HCT116 (cell line): ENCODE measurements at regions not wholly inside any gene's neighbourhood (a gene's known extent, or its start where the extent isn't known, plus 50 kb on each side); places are given as distances from the start of the nearest gene placed in this dataset.

Source experiments
- ATAC-seq: fragments of 200-7000 bp; cut with Tn5 transposase; 2 replicates; pipeline ENCODE4 v1.9.1; 2020; ENCODE audit warnings: mild to moderate bottlenecking, moderate library complexity
- BruUV-seq: library from RNA; stranded (reverse); fragments of 400-500 nt; replicated peaks from 2 replicates; lab custom pipeline; 2021; lab: Mats Ljungman, UMichigan
- CTCF ChIA-PET: fragments of 300-600 bp; sonication (Branson Sonifier 250); formaldehyde crosslinking; loops from one replicate; lab custom pipeline; 2021; ENCODE audit warnings: antibody characterized with exemption; lab: Charles Lee
- POLR2A ChIA-PET: fragments of 300-600, 350-600 bp; sonication (Branson Sonifier 250); formaldehyde crosslinking; loops from one replicate; lab custom pipeline; 2021; ENCODE audit warnings: antibody characterized with exemption; lab: Charles Lee
- RAD21 ChIA-PET, 2 experiments: fragments of 300-600 bp; sonication (Branson Sonifier 250); formaldehyde crosslinking; loops; one replicate each; lab custom pipeline; 2023; ENCODE audit warnings: low total read pairs in 2 of 2; ENCODE audit not compliant: uncharacterized antibody in 2 of 2, unreplicated experiment in 2 of 2, low non-redundant PET in 1 of 2; lab: Charles Lee
- DNase-seq: peaks from one replicate; pipeline ENCODE4 v3.0.0-alpha.2; 2010; ENCODE audit warnings: low read depth, low spot score
- H2AFZ ChIP-seq: fragments of 200-600 bp; shearing (Covaris generic), sonication (generic); 2 replicates; pipeline ENCODE4 v1.6.1; 2017; ENCODE audit warnings: low read depth, mixed run types, mixed read lengths, antibody characterized with exemption, low read length; ENCODE audit not compliant: poor library complexity, severe bottlenecking
- H3K27ac ChIP-seq: 2 replicates; pipeline ENCODE4 v1.5.1; 2012; ENCODE audit warnings: low read depth, low read length
- H3K27me3 ChIP-seq: fragments of 200-600 bp; sonication (generic); 2 replicates; pipeline ENCODE4 v1.6.1; 2016; ENCODE audit warnings: mixed run types, low read length, mixed read lengths; ENCODE audit not compliant: insufficient read depth
- H3K36me3 ChIP-seq, 2 experiments: fragments of 200-500 bp in 1 of 2; fragments of 200-600 bp in 1 of 2; sonication (Bioruptor generic) in 1 of 2; sonication (generic) in 1 of 2; 2 replicates each; pipeline versions ENCODE4 v1.5.1 to v1.6.1; 2014 to 2016; ENCODE audit warnings: low read length in 2 of 2, inconsistent platforms in 1 of 2, mixed read lengths in 1 of 2, mixed run types in 1 of 2; ENCODE audit not compliant: insufficient read depth in 2 of 2, control insufficient read depth in 1 of 2
- H3K4me1 ChIP-seq, 2 experiments: fragments of 200-600 bp in 1 of 2; sonication (generic) in 1 of 2; 2 replicates each; pipeline versions ENCODE4 v1.5.1 to v1.6.1; 2012 to 2017; ENCODE audit warnings: low read length in 2 of 2, inconsistent platforms in 1 of 2, mild to moderate bottlenecking in 1 of 2, mixed read lengths in 1 of 2, mixed run types in 1 of 2, moderate library complexity in 1 of 2; ENCODE audit not compliant: insufficient read depth in 2 of 2, control insufficient read depth in 1 of 2
- H3K4me2 ChIP-seq: fragments of 200-600 bp; sonication (generic); 2 replicates; pipeline ENCODE4 v1.6.1; 2017; ENCODE audit warnings: mixed run types, low read length, mixed read lengths
- H3K4me3 ChIP-seq, 2 experiments: fragments of 200-600 bp in 1 of 2; sonication (generic) in 1 of 2; replicated peaks in 1 of 2; 2 replicates each; pipeline ENCODE4 v1.5.1; 2011 to 2016; ENCODE audit warnings: low read length in 2 of 2, control low read depth in 1 of 2, low read depth in 1 of 2, mild to moderate bottlenecking in 1 of 2, mixed read lengths in 1 of 2, mixed run types in 1 of 2
- H3K79me2 ChIP-seq: fragments of 200-600 bp; sonication (generic); 2 replicates; pipeline ENCODE4 v1.6.1; 2017; ENCODE audit warnings: mild to moderate bottlenecking, mixed run types, low read length, moderate library complexity, mixed read lengths; ENCODE audit not compliant: insufficient read depth
- H3K9ac ChIP-seq: fragments of 200-600 bp; sonication (generic); 2 replicates; pipeline ENCODE4 v1.6.1; 2016; ENCODE audit warnings: low read length, mixed read lengths
- H3K9me2 ChIP-seq: fragments of 200-600 bp; sonication (generic), shearing (Covaris generic); 2 replicates; pipeline ENCODE4 v1.6.1; 2017; ENCODE audit warnings: mixed run types, mild to moderate bottlenecking, moderate library complexity; ENCODE audit not compliant: insufficient read depth
- H3K9me3 ChIP-seq, 2 experiments: fragments of 200-500 bp in 1 of 2; fragments of 200-600 bp in 1 of 2; sonication (Bioruptor generic) in 1 of 2; sonication (generic) in 1 of 2; 2 replicates each; pipeline ENCODE4 v1.6.1; 2014 to 2017; ENCODE audit warnings: low read length in 2 of 2, mixed read lengths in 2 of 2, inconsistent platforms in 1 of 2, low read depth in 1 of 2, mild to moderate bottlenecking in 1 of 2, mixed run types in 1 of 2, moderate library complexity in 1 of 2; ENCODE audit not compliant: control insufficient read depth in 1 of 2, insufficient read depth in 1 of 2
- H4K20me1 ChIP-seq: fragments of 200-600 bp; sonication (generic), shearing (Covaris generic); 2 replicates; pipeline ENCODE4 v1.6.1; 2017; ENCODE audit warnings: mixed run types, mild to moderate bottlenecking, moderate library complexity; ENCODE audit not compliant: insufficient read depth
- ATF3 ChIP-seq: IDR thresholded peaks from 2 replicates; pipeline ENCODE4 v1.6.1; 2012
- CEBPB ChIP-seq: IDR thresholded peaks from 2 replicates; pipeline ENCODE4 v1.6.1; 2012; ENCODE audit warnings: low read depth
- CTCF ChIP-seq, 3 experiments: fragments of 200-600 bp in 1 of 3; sonication (generic) in 1 of 3; IDR thresholded peaks in 2 of 3; conservative IDR thresholded peaks in 1 of 3; 2 replicates each; pipeline ENCODE4 v1.5.1; 2012 to 2017; ENCODE audit warnings: low read depth in 2 of 3, low read length in 2 of 3, antibody characterized with exemption in 1 of 3, borderline replicate concordance in 1 of 3, control low read depth in 1 of 3, mild to moderate bottlenecking in 1 of 3, mixed read lengths in 1 of 3, mixed run types in 1 of 3, moderate library complexity in 1 of 3; ENCODE audit not compliant: insufficient read depth in 1 of 3
- EZH2phosphoT487 ChIP-seq: fragments of 200-600 bp; IDR thresholded peaks from 2 replicates; pipeline ENCODE4 v1.6.1; 2018; ENCODE audit warnings: antibody characterized with exemption, borderline replicate concordance
- ZBTB33 ChIP-seq: IDR thresholded peaks from 2 replicates; pipeline ENCODE4 v1.6.1; 2011; ENCODE audit warnings: mild to moderate bottlenecking, low read length, moderate library complexity; ENCODE audit not compliant: insufficient replicate concordance; ENCODE audit errors: extremely low read depth
- ZFX ChIP-seq: fragments of 450-650 bp; IDR thresholded peaks from 2 replicates; pipeline ENCODE4 v1.6.1; 2017
- ZNF274 ChIP-seq: fragments of 200-500 bp; sonication (Bioruptor generic); IDR thresholded peaks from 2 replicates; pipeline ENCODE4 v1.6.1; 2014; ENCODE audit warnings: mild to moderate bottlenecking, low read depth, low read length, inconsistent platforms
- intact Hi-C: fragments of 100-400 bp; cut with micrococcal nuclease; formaldehyde crosslinking; loops from 2 replicates; pipeline ENCODE4 v1.10.0; 2022
- TF ChIP-seq, protein P1 (sequence below): IDR thresholded peaks from 2 replicates; pipeline ENCODE4 v1.6.1; 2012; ENCODE audit warnings: low read depth

DNA sequence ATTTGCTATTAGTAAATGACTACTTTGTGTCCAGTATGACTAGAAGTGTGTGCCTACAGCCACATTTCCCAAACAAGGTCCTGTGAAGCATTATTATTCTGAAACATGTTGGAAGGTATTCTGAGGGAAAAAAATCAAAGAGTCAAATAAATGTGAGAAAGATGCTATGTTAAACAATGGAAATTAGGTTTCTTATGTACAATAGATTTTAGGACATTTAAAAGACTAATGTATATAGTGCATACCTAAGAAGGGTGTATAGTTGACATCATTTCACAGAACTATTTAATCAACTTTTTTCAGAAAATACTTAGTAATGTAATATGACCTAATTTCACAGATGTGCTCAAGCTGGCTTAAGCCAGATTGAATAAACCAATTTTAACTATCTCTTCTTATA is 582.5 kb downstream of the USP25 start:
- ChIA-PET RAD21 (no interaction called here), CTCF (no interaction called here), POLR2A (no interaction called here)
- no peak overlapping the region for H3K27ac ChIP-seq
- H3K9me3 ChIP-seq, result peaks cover 8 to 22% of the 10 kb centered on the region in 2 experiments; a peak in 3 of 4 replicates
- no peaks in the 10 kb centered on the region for H3K36me3 ChIP-seq
- no peaks in the 10 kb centered on the region for H3K4me1 ChIP-seq
- no TSS peak for BruUV-seq
- H3K4me2 ChIP-seq, result no peak overlapping the region
- no peaks in the 10 kb centered on the region for H4K20me1 ChIP-seq
- H3K9ac ChIP-seq, result no peak overlapping the region
- no peaks in the 10 kb centered on the region for H3K27me3 ChIP-seq
- TF ChIP-seq, protein P1, sequence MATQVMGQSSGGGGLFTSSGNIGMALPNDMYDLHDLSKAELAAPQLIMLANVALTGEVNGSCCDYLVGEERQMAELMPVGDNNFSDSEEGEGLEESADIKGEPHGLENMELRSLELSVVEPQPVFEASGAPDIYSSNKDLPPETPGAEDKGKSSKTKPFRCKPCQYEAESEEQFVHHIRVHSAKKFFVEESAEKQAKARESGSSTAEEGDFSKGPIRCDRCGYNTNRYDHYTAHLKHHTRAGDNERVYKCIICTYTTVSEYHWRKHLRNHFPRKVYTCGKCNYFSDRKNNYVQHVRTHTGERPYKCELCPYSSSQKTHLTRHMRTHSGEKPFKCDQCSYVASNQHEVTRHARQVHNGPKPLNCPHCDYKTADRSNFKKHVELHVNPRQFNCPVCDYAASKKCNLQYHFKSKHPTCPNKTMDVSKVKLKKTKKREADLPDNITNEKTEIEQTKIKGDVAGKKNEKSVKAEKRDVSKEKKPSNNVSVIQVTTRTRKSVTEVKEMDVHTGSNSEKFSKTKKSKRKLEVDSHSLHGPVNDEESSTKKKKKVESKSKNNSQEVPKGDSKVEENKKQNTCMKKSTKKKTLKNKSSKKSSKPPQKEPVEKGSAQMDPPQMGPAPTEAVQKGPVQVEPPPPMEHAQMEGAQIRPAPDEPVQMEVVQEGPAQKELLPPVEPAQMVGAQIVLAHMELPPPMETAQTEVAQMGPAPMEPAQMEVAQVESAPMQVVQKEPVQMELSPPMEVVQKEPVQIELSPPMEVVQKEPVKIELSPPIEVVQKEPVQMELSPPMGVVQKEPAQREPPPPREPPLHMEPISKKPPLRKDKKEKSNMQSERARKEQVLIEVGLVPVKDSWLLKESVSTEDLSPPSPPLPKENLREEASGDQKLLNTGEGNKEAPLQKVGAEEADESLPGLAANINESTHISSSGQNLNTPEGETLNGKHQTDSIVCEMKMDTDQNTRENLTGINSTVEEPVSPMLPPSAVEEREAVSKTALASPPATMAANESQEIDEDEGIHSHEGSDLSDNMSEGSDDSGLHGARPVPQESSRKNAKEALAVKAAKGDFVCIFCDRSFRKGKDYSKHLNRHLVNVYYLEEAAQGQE, result no peak
- TF ChIP-seq EZH2phosphoT487 (no peak), CTCF (IDR thresholded peaks at IDR 0.05 in 2 of 3, conservative IDR thresholded peaks at IDR 0.05 in 1 of 3; ENCODE audit: borderline replicate concordance in 1 of 3, insufficient read depth in 1 of 3, low read depth in 2 of 3, low read length in 2 of 3) (no peak), ZBTB33 (no peak), CEBPB (no peak), ZNF274 (no peak), ATF3 (no peak), ZFX (no peak)
- H3K4me3 ChIP-seq, result no peak overlapping the region
- intact Hi-C loops, result no loop called here
- H2AFZ ChIP-seq, result no peak overlapping the region
- no peak for DNase-seq
- no peak for ATAC-seq
- no peaks in the 10 kb centered on the region for H3K9me2 ChIP-seq
- no peaks in the 10 kb centered on the region for H3K79me2 ChIP-seq
